ENCODE measurements at regions not wholly inside any gene's neighbourhood (a gene's known extent, or its start where the extent isn't known, plus 50 kb on each side); places are given as distances from the start of the nearest gene placed in this dataset.

- DNase-seq: no peak
These were observed 54.8 kb upstream of the DUSP10 start for GRCh38 chr1:221796700-221797099.

GRCh38 chr1:221795380-221795779, 53.5 kb upstream of the DUSP10 start:
- no peak for DNase-seq

- no peak for DNase-seq
These were observed 53.0 kb upstream of the DUSP10 start for GRCh38 chr1:221794935-221795334.

- DNase-seq: no peak
These were observed 52.3 kb upstream of the DUSP10 start for GRCh38 chr1:221794079-221794670.

- DNase-seq: no peak
These were observed 51.7 kb upstream of the DUSP10 start for GRCh38 chr1:221793439-221794078.

- DNase-seq: no peak
These were observed 50.0 kb upstream of the DUSP10 start for GRCh38 chr1:221791846-221792245.

Measured in SHP77 treated with DMSO at 0.1 percent for 48 hours (cell line).